GM06990 (cell line): ENCODE measurements at regions not wholly inside any gene's neighbourhood (a gene's known extent, or its start where the extent isn't known, plus 50 kb on each side); places are given as distances from the start of the nearest gene placed in this dataset.

Experiments used
- DNase-seq: peaks from one replicate; pipeline ENCODE4 v3.0.0-alpha.2; 2011; ENCODE audit not compliant: insufficient read length; ENCODE audit errors: extremely low read depth
- H3K27me3 ChIP-seq: replicated peaks from 2 replicates; pipeline ENCODE4 v1.6.0; 2011; ENCODE audit warnings: low read length; ENCODE audit not compliant: control insufficient read depth, insufficient read depth
- H3K36me3 ChIP-seq: 2 replicates; pipeline ENCODE4 v1.5.1; 2011; ENCODE audit warnings: low read length; ENCODE audit not compliant: control insufficient read depth, insufficient read depth
- H3K4me3 ChIP-seq: replicated peaks from 2 replicates; pipeline ENCODE4 v1.5.1; 2011; ENCODE audit warnings: low read depth, mild to moderate bottlenecking, control low read depth, low read length
- CTCF ChIP-seq: IDR thresholded peaks from 2 replicates; pipeline ENCODE4 v1.5.1; 2011; ENCODE audit warnings: low read length, control low read depth, mild to moderate bottlenecking, inconsistent platforms; ENCODE audit not compliant: insufficient read depth, poor library complexity, severe bottlenecking

- H3K27me3 ChIP-seq = peaks cover 2% of the 10 kb centered on the region
- no peak for TF ChIP-seq CTCF
- DNase-seq = no peak
- no peaks in the 10 kb centered on the region for H3K36me3 ChIP-seq
- H3K4me3 ChIP-seq = no peak overlapping the region
Observed at GRCh38 chr14:55884819-55885218, 233.4 kb upstream of the PELI2 start.

- Histone ChIP-seq H3K36me3 (no peaks in the 10 kb centered on the region), H3K27me3 (peaks cover 2% of the 10 kb centered on the region; the same call in 1 of the 2 replicates), H3K4me3 (no peak overlapping the region)
- DNase-seq = no peak
- TF ChIP-seq CTCF = no peak
Observed at GRCh38 chr14:55889124-55889523, 229.1 kb upstream of the PELI2 start.

GRCh38 chr14:55891692-55892091 lies 226.5 kb upstream of the PELI2 start:
- TF ChIP-seq CTCF = no peak
- Histone ChIP-seq H3K36me3 (no peaks in the 10 kb centered on the region), H3K4me3 (no peak overlapping the region), H3K27me3 (peaks cover 2% of the 10 kb centered on the region; the same call in 1 of the 2 replicates)
- no peak for DNase-seq

- H3K27me3 ChIP-seq = peaks cover 2% of the 10 kb centered on the region; the same call in 1 of the 2 replicates
- no peak overlapping the region for H3K4me3 ChIP-seq
- no peak for TF ChIP-seq CTCF
- no peaks in the 10 kb centered on the region for H3K36me3 ChIP-seq
- DNase-seq = no peak
Observed at GRCh38 chr14:55892906-55893305, 225.3 kb upstream of the PELI2 start.

- no peaks in the 10 kb centered on the region for H3K27me3 ChIP-seq
- no peaks in the 10 kb centered on the region for H3K36me3 ChIP-seq
- no peak overlapping the region for H3K4me3 ChIP-seq
- no peak for DNase-seq
- TF ChIP-seq CTCF = no peak
Observed at GRCh38 chr14:55893705-55894104, 224.5 kb upstream of the PELI2 start.

GRCh38 chr14:55897031-55897430 lies 221.2 kb upstream of the PELI2 start:
- TF ChIP-seq CTCF = no peak

More at GRCh38 chr14:55897031-55897430, 221.2 kb upstream of the PELI2 start:
- Histone ChIP-seq H3K36me3 (no peaks in the 10 kb centered on the region), H3K4me3 (no peak overlapping the region), H3K27me3 (no peaks in the 10 kb centered on the region)
- DNase-seq = no peak
